ENCODE measurements at regions not wholly inside any gene's neighbourhood (a gene's known extent, or its start where the extent isn't known, plus 50 kb on each side); places are given as distances from the start of the nearest gene placed in this dataset.
"Not testable (repeated sequence)": the region's sequence is repeated elsewhere in the genome, so short reads cannot be mapped to it uniquely, and the experiment has no call there.

- TF ChIP-seq POLR2A (IDR thresholded peaks at IDR 0.05): no peak
- TF ChIP-seq CTCF (IDR thresholded peaks at IDR 0.05): no peak
- Histone ChIP-seq H3K27me3 (no peaks in the 10 kb centered on the region), H3K9me3 (no peaks in the 10 kb centered on the region), H3K4me3 (no peak overlapping the region), H3K4me1 (no peaks in the 10 kb centered on the region), H3K27ac (no peak overlapping the region), H3K36me3 (no peaks in the 10 kb centered on the region)
- intact Hi-C loops (cut with DNase I): no loop called here
- WGBS (ENCODE audit: insufficient coverage, low coverage, low lambda C conversion rate, missing lambda C conversion rate): 68% methylated on average over 4 of the region's 4 CpGs
- DNase-seq: no peak
- ATAC-seq: no peak
These were observed 98.6 kb downstream of the LSMEM1 start for GRCh38 chr7:112579388-112579787.

GRCh38 chr7:112580717-112581435 is 100.1 kb downstream of the LSMEM1 start:
- ATAC-seq: no peak
- Histone ChIP-seq H3K4me1 (no peaks in the 10 kb centered on the region), H3K4me3 (no peak overlapping the region), H3K36me3 (no peaks in the 10 kb centered on the region), H3K27ac (no peak overlapping the region), H3K27me3 (no peaks in the 10 kb centered on the region), H3K9me3 (no peaks in the 10 kb centered on the region)
- DNase-seq: no peak
- WGBS (ENCODE audit: insufficient coverage, low coverage, low lambda C conversion rate, missing lambda C conversion rate): 70% methylated on average over 5 of the region's 5 CpGs
- no peak for TF ChIP-seq POLR2A (IDR thresholded peaks at IDR 0.05)
- TF ChIP-seq CTCF (IDR thresholded peaks at IDR 0.05): no peak
- intact Hi-C loops (cut with DNase I): no loop called here

GRCh38 chr7:112581529-112581928 is 100.7 kb downstream of the LSMEM1 start:
- DNase-seq (no peak), ATAC-seq (no peak)
- Histone ChIP-seq H3K27ac (no peak overlapping the region), H3K36me3 (no peaks in the 10 kb centered on the region), H3K27me3 (no peaks in the 10 kb centered on the region), H3K4me1 (no peaks in the 10 kb centered on the region), H3K4me3 (no peak overlapping the region), H3K9me3 (no peaks in the 10 kb centered on the region)
- intact Hi-C loops (cut with DNase I): no loop called here
- TF ChIP-seq POLR2A (IDR thresholded peaks at IDR 0.05): no peak
- TF ChIP-seq CTCF (IDR thresholded peaks at IDR 0.05): no peak

- no peak for DNase-seq
- Histone ChIP-seq H3K36me3 (no peaks in the 10 kb centered on the region), H3K27me3 (no peaks in the 10 kb centered on the region), H3K4me1 (no peaks in the 10 kb centered on the region), H3K27ac (no peak overlapping the region), H3K9me3 (no peaks in the 10 kb centered on the region), H3K4me3 (no peak overlapping the region)
- TF ChIP-seq POLR2A (IDR thresholded peaks at IDR 0.05): no peak
- TF ChIP-seq CTCF (IDR thresholded peaks at IDR 0.05): no peak
- ATAC-seq: no peak
- WGBS (ENCODE audit: insufficient coverage, low coverage, low lambda C conversion rate, missing lambda C conversion rate): 28% methylated on average over 2 of the region's 2 CpGs
- intact Hi-C loops (cut with DNase I): no loop called here
These were observed 103.5 kb downstream of the LSMEM1 start for GRCh38 chr7:112584290-112584689.

- WGBS (ENCODE audit: insufficient coverage, low coverage, low lambda C conversion rate, missing lambda C conversion rate): 33% methylated on average over 1 of the region's 4 CpGs
- DNase-seq (no peak), ATAC-seq (no peak)
- Histone ChIP-seq H3K4me1 (no peaks in the 10 kb centered on the region), H3K4me3 (no peak overlapping the region), H3K9me3 (no peaks in the 10 kb centered on the region), H3K27ac (no peak overlapping the region), H3K36me3 (no peaks in the 10 kb centered on the region), H3K27me3 (no peaks in the 10 kb centered on the region)
- intact Hi-C loops (cut with DNase I): no loop called here
- no peak for TF ChIP-seq POLR2A (IDR thresholded peaks at IDR 0.05)
- no peak for TF ChIP-seq CTCF (IDR thresholded peaks at IDR 0.05)
These were observed 106.7 kb downstream of the LSMEM1 start for GRCh38 chr7:112587504-112587903.

- H3K36me3 ChIP-seq; DNase-seq; H3K4me1 ChIP-seq; H3K27me3 ChIP-seq; H3K9me3 ChIP-seq; ATAC-seq; H3K4me3 ChIP-seq; intact Hi-C loops (cut with DNase I); H3K27ac ChIP-seq: not testable (repeated sequence)
- 35% methylated on average over 3 of the region's 4 CpGs for whole genome bisulfite sequencing (ENCODE audit: insufficient coverage, low coverage, low lambda C conversion rate, missing lambda C conversion rate)
These were observed 111.9 kb downstream of the LSMEM1 start for GRCh38 chr7:112592565-112593263.

Data from right lobe of liver (tissue), 6 donors.